Keratinocyte (primary cell): ENCODE measurements at regions not wholly inside any gene's neighbourhood (a gene's known extent, or its start where the extent isn't known, plus 50 kb on each side); places are given as distances from the start of the nearest gene placed in this dataset.

Experiments used
- EZH2 ChIP-seq: IDR thresholded peaks from one replicate; pipeline ENCODE4 v1.6.1; 2012; ENCODE audit warnings: inconsistent platforms, mild to moderate bottlenecking, low read length, moderate library complexity
- TF ChIP-seq, protein P1 (sequence below), 3 experiments: IDR thresholded peaks in 1 of 3; conservative IDR thresholded peaks in 1 of 3; optimal IDR thresholded peaks in 1 of 3; 2 replicates in 2 of 3; 3 replicates in 1 of 3; pipeline versions ENCODE3 to v1.5.1; 2011; ENCODE audit warnings: low read length in 3 of 3, mild to moderate bottlenecking in 3 of 3, moderate library complexity in 2 of 3, control low read depth in 1 of 3, inconsistent platforms in 1 of 3; ENCODE audit not compliant: insufficient read depth in 2 of 3; ENCODE audit errors: extremely low read depth in 1 of 3

GRCh38 chr4:34091451-34091850 is 2152.9 kb downstream of the ARAP2 start:
- TF ChIP-seq, protein P1, sequence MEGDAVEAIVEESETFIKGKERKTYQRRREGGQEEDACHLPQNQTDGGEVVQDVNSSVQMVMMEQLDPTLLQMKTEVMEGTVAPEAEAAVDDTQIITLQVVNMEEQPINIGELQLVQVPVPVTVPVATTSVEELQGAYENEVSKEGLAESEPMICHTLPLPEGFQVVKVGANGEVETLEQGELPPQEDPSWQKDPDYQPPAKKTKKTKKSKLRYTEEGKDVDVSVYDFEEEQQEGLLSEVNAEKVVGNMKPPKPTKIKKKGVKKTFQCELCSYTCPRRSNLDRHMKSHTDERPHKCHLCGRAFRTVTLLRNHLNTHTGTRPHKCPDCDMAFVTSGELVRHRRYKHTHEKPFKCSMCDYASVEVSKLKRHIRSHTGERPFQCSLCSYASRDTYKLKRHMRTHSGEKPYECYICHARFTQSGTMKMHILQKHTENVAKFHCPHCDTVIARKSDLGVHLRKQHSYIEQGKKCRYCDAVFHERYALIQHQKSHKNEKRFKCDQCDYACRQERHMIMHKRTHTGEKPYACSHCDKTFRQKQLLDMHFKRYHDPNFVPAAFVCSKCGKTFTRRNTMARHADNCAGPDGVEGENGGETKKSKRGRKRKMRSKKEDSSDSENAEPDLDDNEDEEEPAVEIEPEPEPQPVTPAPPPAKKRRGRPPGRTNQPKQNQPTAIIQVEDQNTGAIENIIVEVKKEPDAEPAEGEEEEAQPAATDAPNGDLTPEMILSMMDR (optimal IDR thresholded peaks at IDR 0.05 in 1 of 3, IDR thresholded peaks at IDR 0.05 in 1 of 3, conservative IDR thresholded peaks at IDR 0.05 in 1 of 3; ENCODE audit: extremely low read depth in 1 of 3, insufficient read depth in 2 of 3, low read length in 3 of 3), result no peak
- TF ChIP-seq EZH2, result no peak
